T47D (cell line): ENCODE measurements at regions not wholly inside any gene's neighbourhood (a gene's known extent, or its start where the extent isn't known, plus 50 kb on each side); places are given as distances from the start of the nearest gene placed in this dataset.
"Not testable (repeated sequence)": the region's sequence is repeated elsewhere in the genome, so short reads cannot be mapped to it uniquely, and the experiment has no call there.

Source experiments
- DNase-seq, 2 experiments: peaks; one replicate each; pipeline versions ENCODE4 v3.0.0 to v3.0.0-alpha.2; 2011 to 2012; ENCODE audit warnings: low read depth in 1 of 2, low spot score in 1 of 2
- JUND ChIP-seq: IDR thresholded peaks from 2 replicates; pipeline ENCODE4 v1.6.1; 2012; ENCODE audit warnings: low read depth
- in situ Hi-C: cut with HindIII; loops from 2 replicates; pipeline ENCODE4 v1.10.0; 2016; ENCODE audit warnings: low sequenced_read_pairs, low pct_unique_long_range_greater_than_20kb

GRCh38 chr12:112686373-112686772 is 105.2 kb upstream of the RPH3A start:
- in situ Hi-C loops, result no loop called here
- no peak for TF ChIP-seq JUND
- DNase-seq, result peak in 1 of 2 experiments; percentile 10

- in situ Hi-C loops, result no loop called here
- DNase-seq, result no peak
- no peak for TF ChIP-seq JUND
Measured at GRCh38 chr12:112694065-112694464, 97.5 kb upstream of the RPH3A start.

- in situ Hi-C loops, DNase-seq: not testable (repeated sequence)
Measured at GRCh38 chr12:112697441-112697840, 94.1 kb upstream of the RPH3A start.

- DNase-seq, result peak in 1 of 2 experiments; percentile 40
- in situ Hi-C loops, result no loop called here
- TF ChIP-seq JUND, result no peak
Measured at GRCh38 chr12:112705037-112705632, 86.4 kb upstream of the RPH3A start.

- peak in 1 of 2 experiments; percentile 32 for DNase-seq
- in situ Hi-C loops, result no loop called here
- TF ChIP-seq JUND, result no peak
Measured at GRCh38 chr12:112710414-112710813, 81.1 kb upstream of the RPH3A start.

- DNase-seq, result no peak
- no peak for TF ChIP-seq JUND
- in situ Hi-C loops, result no loop called here
Measured at GRCh38 chr12:112711026-112711425, 80.5 kb upstream of the RPH3A start.

GRCh38 chr12:112711507-112711906 is 80.0 kb upstream of the RPH3A start:
- DNase-seq, result no peak
- in situ Hi-C loops, result no loop called here
- TF ChIP-seq JUND, result no peak

- in situ Hi-C loops, DNase-seq: not testable (repeated sequence)
Measured at GRCh38 chr12:112712751-112713150, 78.8 kb upstream of the RPH3A start.

GRCh38 chr12:112713471-112713870 is 78.1 kb upstream of the RPH3A start:
- DNase-seq, result no peak
- TF ChIP-seq JUND, result no peak
- in situ Hi-C loops, result no loop called here

- in situ Hi-C loops, result no loop called here
- no peak for TF ChIP-seq JUND
- DNase-seq, result no peak
Measured at GRCh38 chr12:112714166-112714710, 77.3 kb upstream of the RPH3A start.

GRCh38 chr12:112716099-112717093 is 75.2 kb upstream of the RPH3A start:
- in situ Hi-C loops, result no loop called here
- DNase-seq, result peak; percentile 70 to 77
- no peak for TF ChIP-seq JUND

- no peak for TF ChIP-seq JUND
Measured at GRCh38 chr12:112728864-112729263, 62.7 kb upstream of the RPH3A start.

More at GRCh38 chr12:112728864-112729263, 62.7 kb upstream of the RPH3A start:
- in situ Hi-C loops, result no loop called here
- no peak for DNase-seq
